Ovary (tissue), 7 donors: ENCODE measurements at regions not wholly inside any gene's neighbourhood (a gene's known extent, or its start where the extent isn't known, plus 50 kb on each side); places are given as distances from the start of the nearest gene placed in this dataset.
"Not testable (repeated sequence)": the region's sequence is repeated elsewhere in the genome, so short reads cannot be mapped to it uniquely, and the experiment has no call there.

ENCODE experiments used
- DNase-seq, 5 donors: peaks; one replicate each; pipeline ENCODE4 v3.0.0-alpha.2; 2019 to 2020
- H3K27ac ChIP-seq, 2 donors: fragments of 200-600 bp; one replicate each; pipeline versions ENCODE4 v1.5.1 to v1.8.0; 2019 to 2022
- H3K27me3 ChIP-seq: fragments of 200-600 bp; one replicate; pipeline ENCODE4 v1.8.0; 2022
- H3K36me3 ChIP-seq: fragments of 200-600 bp; sonication (generic); one replicate; pipeline ENCODE4 v1.5.1; 2019
- H3K4me1 ChIP-seq: one replicate; pipeline ENCODE4 v1.8.1; 2013; ENCODE audit warnings: mild to moderate bottlenecking, moderate library complexity; ENCODE audit not compliant: insufficient read depth
- H3K4me3 ChIP-seq: fragments of 200-600 bp; sonication (generic); one replicate; pipeline ENCODE4 v1.5.1; 2017
- H3K9me3 ChIP-seq, 2 donors: fragments of 200-600 bp in 1 of 2; sonication (generic) in 1 of 2; one replicate each; pipeline versions ENCODE4 v1.5.1 to v1.8.1; 2013 to 2019; ENCODE audit warnings: mild to moderate bottlenecking in 1 of 2, moderate library complexity in 1 of 2
- EP300 ChIP-seq: sonication (generic); formaldehyde crosslinking; IDR thresholded peaks from one replicate; pipeline ENCODE4 v1.6.1; 2017; ENCODE audit warnings: antibody characterized with exemption
- POLR2A ChIP-seq: fragments of 450-650 bp; IDR thresholded peaks from one replicate; pipeline ENCODE4 v1.6.1; 2017; ENCODE audit warnings: antibody characterized with exemption, mild to moderate bottlenecking, moderate library complexity
- WGBS, 3 donors: extraction: QIAGEN DNeasy Blood & Tissue Kit in 1 of 3; methylation state at CpG; one replicate each; pipeline versions ENCODE4 v1.1.5 to v1.1.7; 2013 to 2017; 5-methylcytosine and 5-hydroxymethylcytosine counted together
- intact Hi-C, 4 donors: fragments of 100-400 bp; cut with DNase I; formaldehyde crosslinking; loops; one replicate each; pipeline versions ENCODE4 v1.11.0 to v1.15.1; 2022 to 2023
- TF ChIP-seq, protein P1 (sequence below), 3 donors: fragments of 450-650 bp in 2 of 3; fragments of 200-600 bp in 1 of 3; IDR thresholded peaks; one replicate each; pipeline versions ENCODE4 v1.5.1 to v1.8.0; 2016 to 2022; ENCODE audit warnings: antibody characterized with exemption in 3 of 3, mild to moderate bottlenecking in 1 of 3
- donor health status: DM: no; HTN: no; CAD: no; lungs with moderate emphysema.
- donor health status: DM: no; HTN: no; CAD: no.
- donor health status: Bipolar disorder and iron deficiency.
- donor health status: DM: no; HTN: no; CAD: no.
- donor health status: DM: yes; HTN: yes; CAD: no.

DNA sequence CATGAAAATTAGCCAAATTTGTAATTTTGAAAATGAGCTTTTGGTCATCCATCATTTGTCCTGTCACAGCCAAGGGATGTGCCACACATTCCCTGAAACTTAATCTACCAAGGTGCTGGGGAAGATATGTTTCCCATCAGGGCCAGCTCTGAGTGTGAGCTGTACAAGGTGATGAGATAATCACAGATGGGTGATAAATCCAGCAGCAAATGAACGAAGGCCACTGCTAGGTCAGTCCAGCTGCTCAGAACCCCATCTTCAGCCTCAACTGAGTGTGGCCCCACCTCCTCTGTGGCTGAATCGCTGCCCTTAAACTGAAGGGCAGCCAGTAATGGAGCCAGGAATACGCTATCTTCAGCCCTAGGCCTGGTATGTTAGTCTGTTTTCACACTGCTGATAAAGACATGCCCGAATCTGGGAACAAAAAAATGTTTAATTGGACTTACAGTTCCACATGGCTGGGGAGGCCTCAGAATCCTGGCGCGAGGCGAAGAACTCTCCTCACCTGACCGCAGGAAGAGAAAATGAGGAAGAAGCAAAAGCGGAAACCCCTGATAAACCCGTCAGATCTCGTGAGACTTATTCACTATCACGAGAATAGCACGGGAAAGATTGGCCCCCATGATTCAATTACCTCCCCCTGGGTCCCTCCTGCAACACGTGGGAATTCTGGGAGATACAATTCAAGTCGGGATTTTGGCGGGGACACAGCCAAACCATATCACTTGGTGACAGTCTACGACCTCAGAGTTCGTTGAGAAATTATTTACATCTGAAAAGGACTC is 553.0 kb downstream of the NTRK3 start:
- Histone ChIP-seq H3K4me3 (no peak overlapping the region), H3K27ac (no peak overlapping the region), H3K36me3 (no peaks in the 10 kb centered on the region), H3K9me3 (no peaks in the 10 kb centered on the region), H3K4me1 (no peaks in the 10 kb centered on the region), H3K27me3 (no peaks in the 10 kb centered on the region)
- WGBS, 3 donors, result 64 to 76% (median 68%) methylated on average over 18 of the region's 18 CpGs
- DNase-seq, result no peak
- intact Hi-C loops, result no loop called here
- no peak for TF ChIP-seq POLR2A
- no peak for TF ChIP-seq EP300
- TF ChIP-seq, protein P1, sequence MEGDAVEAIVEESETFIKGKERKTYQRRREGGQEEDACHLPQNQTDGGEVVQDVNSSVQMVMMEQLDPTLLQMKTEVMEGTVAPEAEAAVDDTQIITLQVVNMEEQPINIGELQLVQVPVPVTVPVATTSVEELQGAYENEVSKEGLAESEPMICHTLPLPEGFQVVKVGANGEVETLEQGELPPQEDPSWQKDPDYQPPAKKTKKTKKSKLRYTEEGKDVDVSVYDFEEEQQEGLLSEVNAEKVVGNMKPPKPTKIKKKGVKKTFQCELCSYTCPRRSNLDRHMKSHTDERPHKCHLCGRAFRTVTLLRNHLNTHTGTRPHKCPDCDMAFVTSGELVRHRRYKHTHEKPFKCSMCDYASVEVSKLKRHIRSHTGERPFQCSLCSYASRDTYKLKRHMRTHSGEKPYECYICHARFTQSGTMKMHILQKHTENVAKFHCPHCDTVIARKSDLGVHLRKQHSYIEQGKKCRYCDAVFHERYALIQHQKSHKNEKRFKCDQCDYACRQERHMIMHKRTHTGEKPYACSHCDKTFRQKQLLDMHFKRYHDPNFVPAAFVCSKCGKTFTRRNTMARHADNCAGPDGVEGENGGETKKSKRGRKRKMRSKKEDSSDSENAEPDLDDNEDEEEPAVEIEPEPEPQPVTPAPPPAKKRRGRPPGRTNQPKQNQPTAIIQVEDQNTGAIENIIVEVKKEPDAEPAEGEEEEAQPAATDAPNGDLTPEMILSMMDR (IDR thresholded peaks at IDR 0.05), result no peak

DNA sequence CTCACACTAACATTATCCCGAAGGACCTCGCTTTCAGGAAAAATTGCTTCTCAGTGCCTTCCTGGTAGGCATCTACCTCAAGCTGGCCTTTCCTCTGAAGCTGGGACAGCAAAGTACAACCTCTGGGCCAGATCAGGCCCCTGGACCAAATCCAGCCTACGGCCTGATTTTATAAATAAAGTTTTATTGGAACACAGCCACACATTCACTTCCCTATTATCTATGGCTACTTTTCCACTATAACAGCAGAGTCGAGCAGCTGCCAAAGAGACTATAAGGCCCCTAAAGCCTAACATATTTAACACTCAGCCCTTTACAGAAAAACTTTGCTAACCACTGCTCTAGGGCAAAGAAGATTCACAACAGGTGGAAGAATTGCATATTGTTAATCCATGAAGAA is 554.3 kb downstream of the NTRK3 start:
- intact Hi-C loops, result no loop called here
- Histone ChIP-seq H3K4me1 (no peaks in the 10 kb centered on the region), H3K9me3 (no peaks in the 10 kb centered on the region), H3K36me3 (no peaks in the 10 kb centered on the region), H3K27me3 (no peaks in the 10 kb centered on the region), H3K4me3 (no peak overlapping the region), H3K27ac (no peak overlapping the region)
- WGBS, 3 donors, result 80 to 90% (median 85%) methylated on average over 4 of the region's 4 CpGs
- TF ChIP-seq EP300 (no peak), POLR2A (no peak)
- TF ChIP-seq, protein P1 (IDR thresholded peaks at IDR 0.05), result no peak
- no peak for DNase-seq

DNA sequence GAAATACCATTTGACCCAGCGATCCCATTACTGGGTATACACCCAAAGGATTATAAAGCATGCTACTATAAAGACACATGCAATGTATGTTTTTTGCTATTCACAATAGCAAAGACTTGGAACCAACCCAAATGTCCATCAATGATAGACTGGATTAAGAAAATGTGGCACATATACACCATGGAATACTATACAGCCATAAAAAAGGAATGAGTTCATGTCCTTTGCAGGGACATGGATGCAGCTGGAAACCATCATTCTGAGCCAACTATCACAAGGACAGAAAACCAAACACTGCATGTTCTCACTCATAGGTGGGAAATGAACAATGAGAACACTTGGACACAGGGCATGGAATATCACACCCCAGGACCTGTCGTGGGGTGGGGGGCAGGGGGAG is 558.1 kb downstream of the NTRK3 start:
- 75 to 89% (median 81%) methylated on average over 2 of the region's 2 CpGs for WGBS, 3 donors
- H3K27ac ChIP-seq, result not testable (repeated sequence)

DNA sequence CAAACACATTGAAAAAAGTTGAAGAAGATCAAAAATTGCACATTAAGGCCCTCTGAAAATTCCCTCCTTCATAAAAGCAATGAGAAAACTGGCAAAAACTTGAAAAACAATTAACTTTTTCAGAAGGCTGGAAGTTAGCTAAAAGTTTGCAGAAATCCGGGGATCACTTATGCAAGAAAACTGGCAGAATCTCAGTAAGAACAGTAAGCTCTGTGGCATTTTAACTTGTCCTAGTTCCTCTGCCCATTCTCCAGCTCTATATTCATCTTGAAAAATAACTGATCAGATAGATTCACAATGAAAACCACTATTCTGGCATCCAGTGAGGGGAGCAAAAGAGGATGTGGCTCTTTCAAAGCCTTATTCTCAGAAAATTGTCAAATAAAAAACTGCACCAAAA is 566.8 kb downstream of the NTRK3 start:
- intact Hi-C loops, result no loop called here
- no peak overlapping the region for H3K4me3 ChIP-seq
- H3K36me3 ChIP-seq, result no peaks in the 10 kb centered on the region
- H3K4me1 ChIP-seq, result no peaks in the 10 kb centered on the region
- DNase-seq, result no peak
- WGBS, 3 donors, result 75 to 85% (median 80%) methylated on average over 1 of the region's 1 CpG
- H3K27ac ChIP-seq, result no peak overlapping the region
- H3K27me3 ChIP-seq, result no peaks in the 10 kb centered on the region
- no peaks in the 10 kb centered on the region for H3K9me3 ChIP-seq
- TF ChIP-seq, protein P1 (IDR thresholded peaks at IDR 0.05), result no peak
- TF ChIP-seq POLR2A (no peak), EP300 (no peak)

More for the DNA sequence above, 558.1 kb downstream of the NTRK3 start:
- H3K27me3 ChIP-seq, H3K9me3 ChIP-seq, H3K4me1 ChIP-seq, DNase-seq, intact Hi-C loops, H3K36me3 ChIP-seq, H3K4me3 ChIP-seq: not testable (repeated sequence)

DNA sequence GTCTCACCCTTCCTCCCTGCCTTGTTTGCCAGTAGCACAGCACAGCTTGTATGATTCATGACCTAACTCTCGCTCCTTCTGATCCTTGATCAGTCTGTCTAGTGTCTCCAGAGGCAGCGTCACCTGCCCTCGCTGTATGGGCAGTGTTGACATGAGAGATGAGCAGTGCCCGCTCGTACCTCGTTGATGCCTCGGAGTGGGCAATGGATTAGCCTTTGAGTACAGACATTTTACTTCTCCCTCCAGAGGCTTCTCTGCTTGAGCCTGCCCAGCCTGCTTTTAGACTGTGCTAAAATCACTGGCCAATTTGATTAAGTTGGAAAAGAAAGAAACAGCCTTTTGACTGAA is 569.0 kb downstream of the NTRK3 start:
- DNase-seq, result no peak
- no peaks in the 10 kb centered on the region for H3K9me3 ChIP-seq
- H3K36me3 ChIP-seq, result no peaks in the 10 kb centered on the region
- TF ChIP-seq, protein P1 (IDR thresholded peaks at IDR 0.05), result no peak
- TF ChIP-seq EP300 (no peak), POLR2A (no peak)
- WGBS, 3 donors, result 74 to 79% (median 75%) methylated on average over 7 of the region's 7 CpGs
- no peaks in the 10 kb centered on the region for H3K27me3 ChIP-seq
- H3K4me3 ChIP-seq, result no peak overlapping the region
- no peak overlapping the region for H3K27ac ChIP-seq
- intact Hi-C loops, result no loop called here
- no peaks in the 10 kb centered on the region for H3K4me1 ChIP-seq
